ENCODE measurements at regions not wholly inside any gene's neighbourhood (a gene's known extent, or its start where the extent isn't known, plus 50 kb on each side); places are given as distances from the start of the nearest gene placed in this dataset.

GRCh38 chr1:223473601-223474344 is 80.6 kb downstream of the CCDC185 start:
- DNase-seq, result no peak
- Histone ChIP-seq H3K27me3 (replicated peaks) (no peaks in the 10 kb centered on the region), H3K27ac (no peak overlapping the region), H3K36me3 (replicated peaks) (no peaks in the 10 kb centered on the region), H3K4me3 (ENCODE audit: low read depth, low read length) (no peak overlapping the region)
- in situ Hi-C loops (cut with HindIII; ENCODE audit: low pct_ligation_motif_present, low sequenced_read_pairs), result no loop called here
- TF ChIP-seq, protein P1, sequence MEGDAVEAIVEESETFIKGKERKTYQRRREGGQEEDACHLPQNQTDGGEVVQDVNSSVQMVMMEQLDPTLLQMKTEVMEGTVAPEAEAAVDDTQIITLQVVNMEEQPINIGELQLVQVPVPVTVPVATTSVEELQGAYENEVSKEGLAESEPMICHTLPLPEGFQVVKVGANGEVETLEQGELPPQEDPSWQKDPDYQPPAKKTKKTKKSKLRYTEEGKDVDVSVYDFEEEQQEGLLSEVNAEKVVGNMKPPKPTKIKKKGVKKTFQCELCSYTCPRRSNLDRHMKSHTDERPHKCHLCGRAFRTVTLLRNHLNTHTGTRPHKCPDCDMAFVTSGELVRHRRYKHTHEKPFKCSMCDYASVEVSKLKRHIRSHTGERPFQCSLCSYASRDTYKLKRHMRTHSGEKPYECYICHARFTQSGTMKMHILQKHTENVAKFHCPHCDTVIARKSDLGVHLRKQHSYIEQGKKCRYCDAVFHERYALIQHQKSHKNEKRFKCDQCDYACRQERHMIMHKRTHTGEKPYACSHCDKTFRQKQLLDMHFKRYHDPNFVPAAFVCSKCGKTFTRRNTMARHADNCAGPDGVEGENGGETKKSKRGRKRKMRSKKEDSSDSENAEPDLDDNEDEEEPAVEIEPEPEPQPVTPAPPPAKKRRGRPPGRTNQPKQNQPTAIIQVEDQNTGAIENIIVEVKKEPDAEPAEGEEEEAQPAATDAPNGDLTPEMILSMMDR (IDR thresholded peaks at IDR 0.05; ENCODE audit: low read depth, low read length, missing control alignments), result no peak

GRCh38 chr1:223474804-223475203 is 81.6 kb downstream of the CCDC185 start:
- H3K4me3 ChIP-seq (ENCODE audit: low read depth, low read length), result no peak overlapping the region
- in situ Hi-C loops (cut with HindIII; ENCODE audit: low pct_ligation_motif_present, low sequenced_read_pairs), result no loop called here
- TF ChIP-seq, protein P1 (IDR thresholded peaks at IDR 0.05; ENCODE audit: low read depth, low read length, missing control alignments), result no peak
- H3K27ac ChIP-seq, result no peak overlapping the region
- no peaks in the 10 kb centered on the region for H3K36me3 ChIP-seq (replicated peaks)
- no peak for DNase-seq
- no peaks in the 10 kb centered on the region for H3K27me3 ChIP-seq (replicated peaks)

- in situ Hi-C loops (cut with HindIII; ENCODE audit: low pct_ligation_motif_present, low sequenced_read_pairs), result no loop called here
- H3K27me3 ChIP-seq (replicated peaks), result no peaks in the 10 kb centered on the region
- no peak overlapping the region for H3K27ac ChIP-seq
- TF ChIP-seq, protein P1 (IDR thresholded peaks at IDR 0.05; ENCODE audit: low read depth, low read length, missing control alignments), result no peak
- no peak for DNase-seq
- H3K4me3 ChIP-seq (ENCODE audit: low read depth, low read length), result no peak overlapping the region
- H3K36me3 ChIP-seq (replicated peaks), result no peaks in the 10 kb centered on the region
Measured at GRCh38 chr1:223477456-223477855, 84.2 kb downstream of the CCDC185 start.

DNA sequence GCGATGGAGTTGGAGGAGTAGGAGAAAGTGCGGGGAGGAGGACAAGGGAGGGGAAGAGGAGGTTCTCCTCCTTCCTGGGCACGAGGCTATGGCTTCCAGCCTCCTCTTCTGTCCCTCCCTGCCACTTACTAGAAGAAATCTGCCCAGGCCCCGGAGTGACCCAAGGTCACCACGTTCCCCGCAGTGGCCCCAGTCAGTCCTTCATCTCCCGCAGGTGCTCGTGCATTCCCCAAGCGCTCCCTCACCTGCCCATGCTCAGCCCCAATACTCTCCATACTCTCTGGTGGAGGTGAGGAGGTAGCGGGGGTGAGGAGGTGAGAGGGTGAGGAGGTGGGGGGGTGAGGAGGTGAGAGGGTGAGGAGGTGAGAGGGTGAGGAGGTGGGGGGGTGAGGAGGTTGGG is 85.4 kb downstream of the CCDC185 start:
- in situ Hi-C loops (cut with HindIII; ENCODE audit: low pct_ligation_motif_present, low sequenced_read_pairs), result no loop called here
- no peaks in the 10 kb centered on the region for H3K27me3 ChIP-seq (replicated peaks)
- DNase-seq, result no peak
- H3K27ac ChIP-seq, result no peak overlapping the region
- TF ChIP-seq, protein P1 (IDR thresholded peaks at IDR 0.05; ENCODE audit: low read depth, low read length, missing control alignments), result no peak
- no peaks in the 10 kb centered on the region for H3K36me3 ChIP-seq (replicated peaks)
- H3K4me3 ChIP-seq (ENCODE audit: low read depth, low read length), result no peak overlapping the region

- no peaks in the 10 kb centered on the region for H3K27me3 ChIP-seq (replicated peaks)
- H3K36me3 ChIP-seq (replicated peaks), result no peaks in the 10 kb centered on the region
- H3K4me3 ChIP-seq (ENCODE audit: low read depth, low read length), result no peak overlapping the region
- H3K27ac ChIP-seq, result no peak overlapping the region
- TF ChIP-seq, protein P1 (IDR thresholded peaks at IDR 0.05; ENCODE audit: low read depth, low read length, missing control alignments), result no peak
- no peak for DNase-seq
- in situ Hi-C loops (cut with HindIII; ENCODE audit: low pct_ligation_motif_present, low sequenced_read_pairs), result no loop called here
Measured at GRCh38 chr1:223479261-223479660, 86.0 kb downstream of the CCDC185 start.

Measured in brain microvascular endothelial cell (primary cell).